ENCODE measurements at regions not wholly inside any gene's neighbourhood (a gene's known extent, or its start where the extent isn't known, plus 50 kb on each side); places are given as distances from the start of the nearest gene placed in this dataset.

DNA sequence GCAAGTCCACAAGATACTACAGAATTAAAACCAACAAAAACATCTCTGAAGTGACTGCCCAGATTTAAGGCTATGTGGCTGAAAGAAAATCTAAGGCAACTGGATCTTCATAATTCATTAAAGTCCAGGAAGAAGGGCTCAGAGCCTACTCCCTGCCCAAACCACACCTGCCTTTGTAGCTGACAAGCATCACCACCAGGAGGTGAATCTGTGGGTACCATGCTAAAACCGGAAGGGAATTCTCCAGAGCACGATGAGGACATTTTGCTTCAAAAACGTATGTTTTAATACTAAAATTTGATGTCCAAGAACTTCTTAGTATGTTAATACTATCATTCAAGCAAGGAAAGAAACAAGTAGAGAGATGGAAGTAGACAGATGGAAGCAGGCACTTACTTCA is 495.9 kb upstream of the NECTIN3 start:
- TF ChIP-seq, protein P1, sequence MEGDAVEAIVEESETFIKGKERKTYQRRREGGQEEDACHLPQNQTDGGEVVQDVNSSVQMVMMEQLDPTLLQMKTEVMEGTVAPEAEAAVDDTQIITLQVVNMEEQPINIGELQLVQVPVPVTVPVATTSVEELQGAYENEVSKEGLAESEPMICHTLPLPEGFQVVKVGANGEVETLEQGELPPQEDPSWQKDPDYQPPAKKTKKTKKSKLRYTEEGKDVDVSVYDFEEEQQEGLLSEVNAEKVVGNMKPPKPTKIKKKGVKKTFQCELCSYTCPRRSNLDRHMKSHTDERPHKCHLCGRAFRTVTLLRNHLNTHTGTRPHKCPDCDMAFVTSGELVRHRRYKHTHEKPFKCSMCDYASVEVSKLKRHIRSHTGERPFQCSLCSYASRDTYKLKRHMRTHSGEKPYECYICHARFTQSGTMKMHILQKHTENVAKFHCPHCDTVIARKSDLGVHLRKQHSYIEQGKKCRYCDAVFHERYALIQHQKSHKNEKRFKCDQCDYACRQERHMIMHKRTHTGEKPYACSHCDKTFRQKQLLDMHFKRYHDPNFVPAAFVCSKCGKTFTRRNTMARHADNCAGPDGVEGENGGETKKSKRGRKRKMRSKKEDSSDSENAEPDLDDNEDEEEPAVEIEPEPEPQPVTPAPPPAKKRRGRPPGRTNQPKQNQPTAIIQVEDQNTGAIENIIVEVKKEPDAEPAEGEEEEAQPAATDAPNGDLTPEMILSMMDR (IDR thresholded peaks at IDR 0.05): no peak
- no peak for TF ChIP-seq POLR2A (IDR thresholded peaks at IDR 0.05)
- no peak for DNase-seq
- Histone ChIP-seq H3K36me3 (no peaks in the 10 kb centered on the region), H3K27ac (no peak overlapping the region), H3K4me1 (no peaks in the 10 kb centered on the region), H3K27me3 (no peaks in the 10 kb centered on the region), H3K4me3 (no peak overlapping the region), H3K9me3 (no peaks in the 10 kb centered on the region)

DNA sequence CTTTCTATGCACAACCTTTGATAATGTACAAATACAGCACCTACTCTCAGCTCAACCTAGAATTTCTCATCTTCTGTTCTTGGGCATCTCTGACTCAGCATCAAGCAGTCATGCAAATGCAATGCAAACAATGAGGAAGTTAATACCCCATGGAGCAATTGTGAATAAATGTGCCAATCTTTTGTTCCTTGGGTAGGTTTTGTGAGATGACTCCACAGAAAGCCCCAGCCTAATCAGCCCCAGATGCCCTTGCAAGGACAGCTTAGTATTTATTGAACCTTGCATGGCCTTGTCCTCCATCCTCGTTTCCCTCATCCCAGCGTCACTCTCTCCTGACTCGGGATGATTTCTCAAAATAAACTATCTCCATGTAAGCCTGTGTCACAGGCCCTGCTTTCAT is 494.7 kb upstream of the NECTIN3 start:
- DNase-seq: no peak
- no peak overlapping the region for H3K4me3 ChIP-seq

DNA sequence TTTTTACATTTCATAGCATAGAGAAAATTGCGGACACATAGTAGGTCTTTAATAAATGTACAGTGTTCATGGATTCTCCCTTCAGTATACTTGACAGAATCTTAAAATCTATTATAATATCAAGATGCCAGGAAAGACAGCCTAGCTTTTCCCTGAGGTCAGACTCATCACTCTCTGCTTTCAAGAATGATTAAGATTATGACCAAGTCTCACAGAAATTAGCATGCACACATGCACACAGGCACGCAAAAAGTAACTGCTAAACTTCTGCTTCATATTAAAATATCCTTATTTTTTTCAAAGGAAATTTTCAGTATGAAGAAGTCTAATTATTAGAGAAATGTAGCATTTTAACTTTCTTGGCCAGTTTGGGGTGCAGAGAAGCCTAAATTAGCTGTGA is 493.8 kb upstream of the NECTIN3 start:
- H3K4me1 ChIP-seq: no peaks in the 10 kb centered on the region
- H3K36me3 ChIP-seq: no peaks in the 10 kb centered on the region
- no peak overlapping the region for H3K27ac ChIP-seq
- no peak for DNase-seq
- no peak overlapping the region for H3K4me3 ChIP-seq
- TF ChIP-seq POLR2A (IDR thresholded peaks at IDR 0.05): no peak
- TF ChIP-seq, protein P1 (IDR thresholded peaks at IDR 0.05): no peak
- H3K27me3 ChIP-seq: no peaks in the 10 kb centered on the region
- H3K9me3 ChIP-seq: no peaks in the 10 kb centered on the region

More for the DNA sequence above, 494.7 kb upstream of the NECTIN3 start:
- no peaks in the 10 kb centered on the region for H3K4me1 ChIP-seq
- no peak overlapping the region for H3K27ac ChIP-seq
- TF ChIP-seq, protein P1 (IDR thresholded peaks at IDR 0.05): no peak
- no peak for TF ChIP-seq POLR2A (IDR thresholded peaks at IDR 0.05)
- no peaks in the 10 kb centered on the region for H3K36me3 ChIP-seq
- no peaks in the 10 kb centered on the region for H3K27me3 ChIP-seq
- no peaks in the 10 kb centered on the region for H3K9me3 ChIP-seq

DNA sequence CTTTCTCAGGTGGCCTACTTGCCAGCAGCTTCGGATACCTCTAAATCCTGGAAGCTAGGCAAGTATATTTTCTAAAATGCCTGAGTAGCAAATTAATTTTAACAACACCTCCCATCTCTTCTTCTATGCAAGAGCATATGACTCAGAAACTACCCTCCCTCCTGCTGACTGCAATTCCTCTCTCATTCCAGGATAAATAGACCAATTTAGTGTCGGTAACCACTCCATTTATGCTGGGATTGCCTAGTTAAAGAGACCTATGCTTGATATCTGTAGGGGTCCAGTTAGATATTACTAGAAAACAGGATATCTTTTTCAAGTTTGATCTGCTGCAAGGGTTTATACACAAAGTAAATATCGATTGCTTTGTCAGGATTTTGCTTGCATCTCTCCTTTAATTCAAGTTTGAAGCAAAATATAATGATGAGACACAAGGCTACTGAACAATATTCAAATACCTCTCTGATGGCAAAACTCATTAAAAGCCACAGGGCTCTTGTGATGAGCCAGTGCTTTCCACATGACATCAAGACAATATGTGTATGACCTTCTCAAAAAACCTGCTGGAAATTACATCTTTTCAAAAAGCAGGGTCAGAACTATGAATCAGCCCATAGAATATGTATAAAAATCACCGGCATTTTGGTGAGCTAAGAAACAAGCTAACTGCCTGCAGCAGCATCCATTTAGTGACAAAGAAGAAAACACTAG is 491.6 kb upstream of the NECTIN3 start:
- H3K4me3 ChIP-seq: no peak overlapping the region
- H3K4me1 ChIP-seq: no peaks in the 10 kb centered on the region

DNA sequence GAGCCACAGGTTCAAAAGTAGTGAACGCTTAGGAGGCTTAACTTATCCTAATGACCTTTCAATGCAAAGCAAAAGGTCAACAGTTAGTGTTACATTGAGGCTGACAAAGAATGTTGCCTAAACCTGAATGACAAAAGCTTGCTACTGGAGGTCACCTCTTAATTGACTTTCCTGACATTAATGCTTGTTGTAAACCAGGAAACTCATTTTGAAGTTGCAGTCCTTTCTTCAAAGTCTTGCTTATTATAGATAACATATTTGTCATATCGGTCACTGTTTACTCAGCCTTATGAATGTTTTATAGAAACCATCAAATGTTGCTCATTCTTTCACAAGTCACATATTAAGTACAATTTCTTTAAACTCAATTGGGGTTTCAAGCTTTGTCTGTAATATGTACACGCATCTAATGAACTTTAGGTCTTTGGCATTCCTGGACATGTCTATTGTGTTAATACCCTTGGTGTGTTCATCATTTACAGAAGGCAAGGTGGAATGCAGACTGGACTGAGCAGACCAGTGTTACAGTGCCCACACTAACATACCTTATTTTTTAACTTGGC is 488.2 kb upstream of the NECTIN3 start:
- no peak for DNase-seq
- TF ChIP-seq POLR2A (IDR thresholded peaks at IDR 0.05): no peak
- TF ChIP-seq, protein P1 (IDR thresholded peaks at IDR 0.05): no peak
- no peaks in the 10 kb centered on the region for H3K9me3 ChIP-seq

More for the DNA sequence above, 491.6 kb upstream of the NECTIN3 start:
- H3K36me3 ChIP-seq: no peaks in the 10 kb centered on the region
- no peak overlapping the region for H3K27ac ChIP-seq
- TF ChIP-seq, protein P1 (IDR thresholded peaks at IDR 0.05): no peak
- no peak for TF ChIP-seq POLR2A (IDR thresholded peaks at IDR 0.05)
- no peaks in the 10 kb centered on the region for H3K27me3 ChIP-seq
- no peaks in the 10 kb centered on the region for H3K9me3 ChIP-seq
- DNase-seq: no peak

More for the DNA sequence above, 488.2 kb upstream of the NECTIN3 start:
- no peak overlapping the region for H3K27ac ChIP-seq
- H3K4me3 ChIP-seq: no peak overlapping the region
- H3K4me1 ChIP-seq: no peaks in the 10 kb centered on the region
- no peaks in the 10 kb centered on the region for H3K27me3 ChIP-seq
- H3K36me3 ChIP-seq: no peaks in the 10 kb centered on the region

Data from Peyer's patch (tissue), 4 donors.